Stimulated activated CD4-positive, alpha-beta T cell treated with anti-CD3 and anti-CD28 coated beads, Interleukin-2, amount 100 ng/mL, for 48 hours (primary cell): ENCODE measurements at regions not wholly inside any gene's neighbourhood (a gene's known extent, or its start where the extent isn't known, plus 50 kb on each side); places are given as distances from the start of the nearest gene placed in this dataset.
"Not testable (repeated sequence)": the region's sequence is repeated elsewhere in the genome, so short reads cannot be mapped to it uniquely, and the experiment has no call there.

Experiments
- DNase-seq, 2 donors: peaks; one replicate each; pipeline ENCODE4 v3.0.0-alpha.2; 2020

GRCh38 chr3:94612631-94613030 lies 549.8 kb downstream of the NSUN3 start:
- no peak for DNase-seq

- DNase-seq = no peak
Measured at GRCh38 chr3:94614192-94614591, 551.3 kb downstream of the NSUN3 start.

GRCh38 chr3:94615275-94616065 lies 552.6 kb downstream of the NSUN3 start:
- DNase-seq = no peak

- no peak for DNase-seq
Measured at GRCh38 chr3:94616833-94617232, 554.0 kb downstream of the NSUN3 start.

GRCh38 chr3:94617312-94617711 lies 554.5 kb downstream of the NSUN3 start:
- no peak for DNase-seq

GRCh38 chr3:94619643-94620042 lies 556.8 kb downstream of the NSUN3 start:
- DNase-seq = no peak

- DNase-seq = no peak
Measured at GRCh38 chr3:94626573-94626972, 563.7 kb downstream of the NSUN3 start.

- DNase-seq = no peak
Measured at GRCh38 chr3:94627689-94628088, 564.8 kb downstream of the NSUN3 start.

- DNase-seq = no peak
Measured at GRCh38 chr3:94643400-94643799, 580.5 kb downstream of the NSUN3 start.

GRCh38 chr3:94645790-94646189 lies 582.9 kb downstream of the NSUN3 start:
- DNase-seq = no peak

- no peak for DNase-seq
Measured at GRCh38 chr3:94647131-94647530, 584.3 kb downstream of the NSUN3 start.

- DNase-seq = not testable (repeated sequence)
Measured at GRCh38 chr3:94648270-94649180, 585.7 kb downstream of the NSUN3 start.

GRCh38 chr3:94654096-94654495 lies 591.2 kb downstream of the NSUN3 start:
- no peak for DNase-seq

- DNase-seq = no peak
Measured at GRCh38 chr3:94665922-94666321, 603.1 kb downstream of the NSUN3 start.

GRCh38 chr3:94671078-94671477 lies 608.2 kb downstream of the NSUN3 start:
- no peak for DNase-seq

GRCh38 chr3:94673876-94674275 lies 611.0 kb downstream of the NSUN3 start:
- DNase-seq = no peak

GRCh38 chr3:94686208-94686607 lies 623.3 kb downstream of the NSUN3 start:
- DNase-seq = no peak

- DNase-seq = no peak
Measured at GRCh38 chr3:94693997-94694640, 631.3 kb downstream of the NSUN3 start.

GRCh38 chr3:94694894-94695293 lies 632.0 kb downstream of the NSUN3 start:
- DNase-seq = no peak

GRCh38 chr3:94704467-94704866 lies 641.6 kb downstream of the NSUN3 start:
- no peak for DNase-seq

GRCh38 chr3:94709249-94709902 lies 646.5 kb downstream of the NSUN3 start:
- DNase-seq = no peak

GRCh38 chr3:94714194-94714593 lies 651.3 kb downstream of the NSUN3 start:
- DNase-seq = no peak
